ENCODE measurements at regions not wholly inside any gene's neighbourhood (a gene's known extent, or its start where the extent isn't known, plus 50 kb on each side); places are given as distances from the start of the nearest gene placed in this dataset.
A peak's percentile ranks its signal among the peaks of the same experiment; 100 is the strongest.

- Histone ChIP-seq H3K4me3 (no peak overlapping the region), H3K27ac (no peak overlapping the region), H3K4me1 (no peaks in the 10 kb centered on the region), H3K4me2 (no peak overlapping the region), H3K9me3 (no peaks in the 10 kb centered on the region)
- WGBS (ENCODE audit: missing lambda C conversion rate), result 74% methylated on average over 1 of the region's 1 CpG
- FAIRE-seq (no peak), ATAC-seq (no peak), DNase-seq (ENCODE audit: low read depth in 1 of 2, low spot score in 1 of 2) (no peak)
- no peak for TF ChIP-seq HDAC2 (IDR thresholded peaks at IDR 0.05)
- no peak for TF ChIP-seq MAFK (IDR thresholded peaks at IDR 0.05; ENCODE audit: partially characterized antibody)
- no peak for TF ChIP-seq HEYL (CRISPR knock-in tag; IDR thresholded peaks at IDR 0.05)
- TF ChIP-seq TFCP2L1 (CRISPR knock-in tag; IDR thresholded peaks at IDR 0.05), result no peak
- TF ChIP-seq RFX5 (IDR thresholded peaks at IDR 0.05), result no peak
- TF ChIP-seq JUNB (IDR thresholded peaks at IDR 0.05), result no peak
- no peak for TF ChIP-seq HOXA7 (CRISPR knock-in tag; IDR thresholded peaks at IDR 0.05)
- ChIA-PET CTCF (no interaction called here), POLR2A (no interaction called here)
Measured at GRCh38 chr7:81594767-81595166, 175.1 kb downstream of the HGF start.

- no peak for FAIRE-seq
Measured at GRCh38 chr7:81590131-81590530, 179.7 kb downstream of the HGF start.

GRCh38 chr7:81584667-81585066 is 185.2 kb downstream of the HGF start:
- Histone ChIP-seq H3K4me3 (no peak overlapping the region), H3K4me1 (no peaks in the 10 kb centered on the region), H3K27ac (no peak overlapping the region), H3K9me3 (no peaks in the 10 kb centered on the region), H3K4me2 (no peak overlapping the region)
- CTCF ChIA-PET, result no interaction called here
- FAIRE-seq (peak; percentile 59), DNase-seq (ENCODE audit: low read depth in 1 of 2, low spot score in 1 of 2) (no peak), ATAC-seq (no peak)
- no peak for TF ChIP-seq RARB (CRISPR knock-in tag; IDR thresholded peaks at IDR 0.05)
- TF ChIP-seq MAFK (IDR thresholded peaks at IDR 0.05; ENCODE audit: partially characterized antibody), result no peak
- TF ChIP-seq CBX8 (IDR thresholded peaks at IDR 0.05), result no peak
- TF ChIP-seq KDM5A (IDR thresholded peaks at IDR 0.05), result no peak
- TF ChIP-seq CTCF (IDR thresholded peaks at IDR 0.05), result no peak
- TF ChIP-seq CEBPB (IDR thresholded peaks at IDR 0.05), result no peak
- TF ChIP-seq NR3C1 (IDR thresholded peaks at IDR 0.05), result no peak
- no peak for TF ChIP-seq FOSL2 (IDR thresholded peaks at IDR 0.05)
- TF ChIP-seq FOSL2 (CRISPR knock-in tag; IDR thresholded peaks at IDR 0.05), result no peak
- TF ChIP-seq ZSCAN20 (CRISPR knock-in tag; IDR thresholded peaks at IDR 0.05), result no peak
- TF ChIP-seq TP53 (CRISPR knock-in tag; IDR thresholded peaks at IDR 0.05), result no peak
- TF ChIP-seq USF2 (IDR thresholded peaks at IDR 0.05), result no peak
- TF ChIP-seq ZNF302 (CRISPR knock-in tag; IDR thresholded peaks at IDR 0.05), result no peak
- TF ChIP-seq HMGXB4 (CRISPR knock-in tag; IDR thresholded peaks at IDR 0.05; ENCODE audit: borderline replicate concordance), result no peak
- no peak for TF ChIP-seq HDAC2 (IDR thresholded peaks at IDR 0.05)
- TF ChIP-seq RAD21 (conservative IDR thresholded peaks at IDR 0.05 in 1 of 2, IDR thresholded peaks at IDR 0.05 in 1 of 2), result no peak
- no peak for TF ChIP-seq ZFP36 (IDR thresholded peaks at IDR 0.05; ENCODE audit: borderline replicate concordance, partially characterized antibody)
- TF ChIP-seq JUNB (IDR thresholded peaks at IDR 0.05), result no peak
- WGBS (ENCODE audit: missing lambda C conversion rate), result 70% methylated on average over 4 of the region's 4 CpGs
- POLR2A ChIA-PET, result no interaction called here

More at GRCh38 chr7:81590131-81590530, 179.7 kb downstream of the HGF start:
- ChIA-PET CTCF (no interaction called here), POLR2A (no interaction called here)
- H3K27ac ChIP-seq, result no peak overlapping the region
- no peaks in the 10 kb centered on the region for H3K4me1 ChIP-seq
- TF ChIP-seq PHF8 (IDR thresholded peaks at IDR 0.05; ENCODE audit: borderline replicate concordance, low read depth) (no peak), FOSL2 (IDR thresholded peaks at IDR 0.05) (no peak), FOSL2 (CRISPR knock-in tag; IDR thresholded peaks at IDR 0.05) (no peak), HES2 (IDR thresholded peaks at IDR 0.05) (no peak), SREBF2 (IDR thresholded peaks at IDR 0.05) (no peak), GATA3 (IDR thresholded peaks at IDR 0.05; ENCODE audit: borderline replicate concordance) (no peak), POLR2A (IDR thresholded peaks at IDR 0.05; ENCODE audit: low read length) (no peak), EP300 (IDR thresholded peaks at IDR 0.05) (no peak), RCOR1 (IDR thresholded peaks at IDR 0.05; ENCODE audit: low read depth, low read length) (no peak), CHD2 (IDR thresholded peaks at IDR 0.05; ENCODE audit: low read length, partially characterized antibody) (no peak), EHMT2 (IDR thresholded peaks at IDR 0.05; ENCODE audit: low read depth) (no peak), HOXB5 (CRISPR knock-in tag; IDR thresholded peaks at IDR 0.05) (no peak), RARB (CRISPR knock-in tag; IDR thresholded peaks at IDR 0.05) (no peak), SMC3 (IDR thresholded peaks at IDR 0.05) (no peak), BHLHE40 (IDR thresholded peaks at IDR 0.05; ENCODE audit: low read depth, low read length) (no peak), ESRRA (IDR thresholded peaks at IDR 0.05; ENCODE audit: borderline replicate concordance, low read length) (no peak), FOXS1 (CRISPR knock-in tag; IDR thresholded peaks at IDR 0.05) (no peak), EHF (CRISPR knock-in tag; IDR thresholded peaks at IDR 0.05) (no peak), RAD21 (conservative IDR thresholded peaks at IDR 0.05 in 1 of 2, IDR thresholded peaks at IDR 0.05 in 1 of 2) (no peak), NR3C1 (IDR thresholded peaks at IDR 0.05) (no peak), CHD4 (IDR thresholded peaks at IDR 0.05; ENCODE audit: borderline replicate concordance) (no peak)
- ATAC-seq, result no peak
- no peaks in the 10 kb centered on the region for H3K9me3 ChIP-seq
- H3K4me2 ChIP-seq, result no peak overlapping the region
- 84% methylated on average over 5 of the region's 5 CpGs for WGBS (ENCODE audit: missing lambda C conversion rate)
- no peak for DNase-seq (ENCODE audit: low read depth in 1 of 2, low spot score in 1 of 2)
- H3K4me3 ChIP-seq, result no peak overlapping the region
